ENCODE measurements at regions not wholly inside any gene's neighbourhood (a gene's known extent, or its start where the extent isn't known, plus 50 kb on each side); places are given as distances from the start of the nearest gene placed in this dataset.

GRCh38 chr6:23325065-23325464 is 755.7 kb downstream of the HDGFL1 start:
- Histone ChIP-seq H3K27ac (ENCODE audit: extremely low read depth, low read depth, low read length) (no peak overlapping the region), H3K9me3 (ENCODE audit: control insufficient read depth, insufficient read depth, low read depth, low read length) (no peaks in the 10 kb centered on the region), H3K4me3 (ENCODE audit: low read depth, low read length) (no peak overlapping the region), H3K4me1 (ENCODE audit: control insufficient read depth, insufficient read depth, low read length) (no peaks in the 10 kb centered on the region), H3K36me3 (ENCODE audit: control insufficient read depth in 2 of 2, insufficient read depth in 1 of 2, low read length in 2 of 2) (no peaks in the 10 kb centered on the region)
- TF ChIP-seq KLF1 (tag by site-specific recombination; IDR thresholded peaks at IDR 0.05) (no peak), ZNF645 (tag by site-specific recombination; IDR thresholded peaks at IDR 0.05) (no peak), TSHZ1 (tag by site-specific recombination; IDR thresholded peaks at IDR 0.05; ENCODE audit: borderline replicate concordance) (no peak), RBAK (tag by site-specific recombination; IDR thresholded peaks at IDR 0.05) (no peak)
- ChIA-PET POLR2A (no interaction called here), CTCF (no interaction called here)

GRCh38 chr6:23327621-23328020 is 758.3 kb downstream of the HDGFL1 start:
- H3K9me3 ChIP-seq (ENCODE audit: control insufficient read depth, insufficient read depth, low read depth, low read length) = no peaks in the 10 kb centered on the region
- no peak overlapping the region for H3K27ac ChIP-seq (ENCODE audit: extremely low read depth, low read depth, low read length)
- no peak overlapping the region for H3K4me3 ChIP-seq (ENCODE audit: low read depth, low read length)
- ChIA-PET POLR2A (no interaction called here), CTCF (no interaction called here)
- no peaks in the 10 kb centered on the region for H3K36me3 ChIP-seq (ENCODE audit: control insufficient read depth in 2 of 2, insufficient read depth in 1 of 2, low read length in 2 of 2)
- TF ChIP-seq SCRT2 (tag by site-specific recombination; IDR thresholded peaks at IDR 0.05) (no peak), ZFHX2 (tag by site-specific recombination; conservative IDR thresholded peaks at IDR 0.05) (no peak), ZNF658 (tag by site-specific recombination; IDR thresholded peaks at IDR 0.05) (no peak), ZNF121 (tag by site-specific recombination; IDR thresholded peaks at IDR 0.05) (no peak)
- no peaks in the 10 kb centered on the region for H3K4me1 ChIP-seq (ENCODE audit: control insufficient read depth, insufficient read depth, low read length)

GRCh38 chr6:23329086-23329485 is 759.7 kb downstream of the HDGFL1 start:
- Histone ChIP-seq H3K4me3 (ENCODE audit: low read depth, low read length) (no peak overlapping the region), H3K9me3 (ENCODE audit: control insufficient read depth, insufficient read depth, low read depth, low read length) (no peaks in the 10 kb centered on the region), H3K27ac (ENCODE audit: extremely low read depth, low read depth, low read length) (no peak overlapping the region), H3K36me3 (ENCODE audit: control insufficient read depth in 2 of 2, insufficient read depth in 1 of 2, low read length in 2 of 2) (no peaks in the 10 kb centered on the region), H3K4me1 (ENCODE audit: control insufficient read depth, insufficient read depth, low read length) (no peaks in the 10 kb centered on the region)
- TF ChIP-seq ZNF692 (tag by site-specific recombination; IDR thresholded peaks at IDR 0.05) = no peak
- TF ChIP-seq SCRT2 (tag by site-specific recombination; IDR thresholded peaks at IDR 0.05) = no peak
- TF ChIP-seq ZBTB26 (tag by site-specific recombination; optimal IDR thresholded peaks at IDR 0.05) = no peak
- no peak for TF ChIP-seq ZNF514 (tag by site-specific recombination; IDR thresholded peaks at IDR 0.05)
- no peak for TF ChIP-seq ZNF610 (tag by site-specific recombination; IDR thresholded peaks at IDR 0.05; ENCODE audit: borderline replicate concordance)
- TF ChIP-seq ZBTB20 (tag by site-specific recombination; IDR thresholded peaks at IDR 0.05) = no peak
- TF ChIP-seq YY1 (tag by site-specific recombination; IDR thresholded peaks at IDR 0.05) = no peak
- TF ChIP-seq HOXD13 (CRISPR knock-in tag; IDR thresholded peaks at IDR 0.05; ENCODE audit: borderline replicate concordance) = no peak
- TF ChIP-seq ZNF416 (tag by site-specific recombination; IDR thresholded peaks at IDR 0.05) = no peak
- no peak for TF ChIP-seq ZNF629 (tag by site-specific recombination; IDR thresholded peaks at IDR 0.05)
- TF ChIP-seq ZNF302 (tag by site-specific recombination; IDR thresholded peaks at IDR 0.05; ENCODE audit: low read depth) = no peak
- no peak for TF ChIP-seq ZNF341 (tag by site-specific recombination; IDR thresholded peaks at IDR 0.05; ENCODE audit: low read depth)
- no peak for TF ChIP-seq ZNF10 (tag by site-specific recombination; IDR thresholded peaks at IDR 0.05)
- no peak for TF ChIP-seq SP7 (tag by site-specific recombination; IDR thresholded peaks at IDR 0.05)
- ChIA-PET CTCF (no interaction called here), POLR2A (no interaction called here)
